ENCODE measurements at regions not wholly inside any gene's neighbourhood (a gene's known extent, or its start where the extent isn't known, plus 50 kb on each side); places are given as distances from the start of the nearest gene placed in this dataset.

DNA sequence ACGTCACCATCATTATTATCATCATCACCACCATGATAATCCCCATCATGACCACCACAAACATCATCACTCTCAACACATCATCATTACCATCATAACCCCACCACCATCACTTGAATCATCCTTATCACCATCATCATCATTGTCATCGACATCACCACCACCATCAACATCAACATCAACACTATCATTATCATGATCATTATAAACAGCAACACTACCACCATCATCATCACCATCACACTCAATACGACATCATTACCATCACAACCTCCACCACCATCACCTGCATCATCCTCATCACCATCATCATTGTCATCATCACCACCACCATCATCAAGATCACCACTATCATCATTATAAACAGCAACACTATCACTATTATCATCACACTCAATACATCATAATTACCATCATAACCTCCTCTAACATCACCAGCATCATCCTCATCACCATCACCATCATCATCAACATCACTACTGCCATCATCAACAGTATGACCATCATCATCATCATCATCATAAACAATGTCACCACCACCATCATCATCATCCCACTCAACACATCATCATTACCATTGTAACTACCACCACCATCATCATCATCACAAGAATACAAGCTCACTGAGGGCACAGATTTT is 78.7 kb downstream of the MBD3L1 start:
- no peak for TF ChIP-seq EZH2 (IDR thresholded peaks at IDR 0.05; ENCODE audit: low read depth)
- TF ChIP-seq, protein P1, sequence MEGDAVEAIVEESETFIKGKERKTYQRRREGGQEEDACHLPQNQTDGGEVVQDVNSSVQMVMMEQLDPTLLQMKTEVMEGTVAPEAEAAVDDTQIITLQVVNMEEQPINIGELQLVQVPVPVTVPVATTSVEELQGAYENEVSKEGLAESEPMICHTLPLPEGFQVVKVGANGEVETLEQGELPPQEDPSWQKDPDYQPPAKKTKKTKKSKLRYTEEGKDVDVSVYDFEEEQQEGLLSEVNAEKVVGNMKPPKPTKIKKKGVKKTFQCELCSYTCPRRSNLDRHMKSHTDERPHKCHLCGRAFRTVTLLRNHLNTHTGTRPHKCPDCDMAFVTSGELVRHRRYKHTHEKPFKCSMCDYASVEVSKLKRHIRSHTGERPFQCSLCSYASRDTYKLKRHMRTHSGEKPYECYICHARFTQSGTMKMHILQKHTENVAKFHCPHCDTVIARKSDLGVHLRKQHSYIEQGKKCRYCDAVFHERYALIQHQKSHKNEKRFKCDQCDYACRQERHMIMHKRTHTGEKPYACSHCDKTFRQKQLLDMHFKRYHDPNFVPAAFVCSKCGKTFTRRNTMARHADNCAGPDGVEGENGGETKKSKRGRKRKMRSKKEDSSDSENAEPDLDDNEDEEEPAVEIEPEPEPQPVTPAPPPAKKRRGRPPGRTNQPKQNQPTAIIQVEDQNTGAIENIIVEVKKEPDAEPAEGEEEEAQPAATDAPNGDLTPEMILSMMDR (conservative IDR thresholded peaks at IDR 0.05), result no peak
